GM03348 (cell line): ENCODE measurements at regions not wholly inside any gene's neighbourhood (a gene's known extent, or its start where the extent isn't known, plus 50 kb on each side); places are given as distances from the start of the nearest gene placed in this dataset.
"Not testable (repeated sequence)": the region's sequence is repeated elsewhere in the genome, so short reads cannot be mapped to it uniquely, and the experiment has no call there.

Experiments used
- DNase-seq: peaks from one replicate; pipeline ENCODE4 v3.0.0; 2012; ENCODE audit warnings: low spot score

- no peak for DNase-seq
Observed at GRCh38 chr14:84323450-84323849, 1206.5 kb upstream of the FLRT2 start.

- no peak for DNase-seq
Observed at GRCh38 chr14:84323978-84324377, 1206.0 kb upstream of the FLRT2 start.

GRCh38 chr14:84336433-84336832 lies 1193.5 kb upstream of the FLRT2 start:
- no peak for DNase-seq

GRCh38 chr14:84340938-84341337 lies 1189.0 kb upstream of the FLRT2 start:
- peak; percentile 11 for DNase-seq

GRCh38 chr14:84341867-84342266 lies 1188.1 kb upstream of the FLRT2 start:
- not testable (repeated sequence) for DNase-seq

GRCh38 chr14:84343656-84344055 lies 1186.3 kb upstream of the FLRT2 start:
- DNase-seq = no peak

- no peak for DNase-seq
Observed at GRCh38 chr14:84351646-84352045, 1178.3 kb upstream of the FLRT2 start.

GRCh38 chr14:84361476-84361875 lies 1168.5 kb upstream of the FLRT2 start:
- no peak for DNase-seq

- no peak for DNase-seq
Observed at GRCh38 chr14:84375235-84375634, 1154.7 kb upstream of the FLRT2 start.

- DNase-seq = no peak
Observed at GRCh38 chr14:84390010-84390409, 1139.9 kb upstream of the FLRT2 start.

- DNase-seq = no peak
Observed at GRCh38 chr14:84397631-84398030, 1132.3 kb upstream of the FLRT2 start.

GRCh38 chr14:84399296-84399910 lies 1130.5 kb upstream of the FLRT2 start:
- DNase-seq = no peak

- no peak for DNase-seq
Observed at GRCh38 chr14:84401631-84402030, 1128.3 kb upstream of the FLRT2 start.

- no peak for DNase-seq
Observed at GRCh38 chr14:84403585-84403984, 1126.4 kb upstream of the FLRT2 start.

- no peak for DNase-seq
Observed at GRCh38 chr14:84404246-84404645, 1125.7 kb upstream of the FLRT2 start.

GRCh38 chr14:84409435-84409834 lies 1120.5 kb upstream of the FLRT2 start:
- no peak for DNase-seq

- no peak for DNase-seq
Observed at GRCh38 chr14:84410344-84410743, 1119.6 kb upstream of the FLRT2 start.

- no peak for DNase-seq
Observed at GRCh38 chr14:84420221-84420620, 1109.7 kb upstream of the FLRT2 start.

GRCh38 chr14:84421621-84422020 lies 1108.3 kb upstream of the FLRT2 start:
- DNase-seq = no peak

- no peak for DNase-seq
Observed at GRCh38 chr14:84425968-84426367, 1104.0 kb upstream of the FLRT2 start.

GRCh38 chr14:84432676-84433075 lies 1097.3 kb upstream of the FLRT2 start:
- no peak for DNase-seq

GRCh38 chr14:84433961-84434360 lies 1096.0 kb upstream of the FLRT2 start:
- no peak for DNase-seq

GRCh38 chr14:84435820-84436324 lies 1094.1 kb upstream of the FLRT2 start:
- no peak for DNase-seq

- no peak for DNase-seq
Observed at GRCh38 chr14:84436528-84436927, 1093.4 kb upstream of the FLRT2 start.
